C4-2B (cell line): ENCODE measurements at regions not wholly inside any gene's neighbourhood (a gene's known extent, or its start where the extent isn't known, plus 50 kb on each side); places are given as distances from the start of the nearest gene placed in this dataset.

Experiments
- H3K27ac ChIP-seq: fragments of 450-650 bp; 2 replicates; pipeline ENCODE4 v1.5.1; 2017
- CTCF ChIP-seq: fragments of 450-650 bp; conservative IDR thresholded peaks from 2 replicates; pipeline ENCODE4 v1.5.1; 2017; ENCODE audit warnings: mild to moderate bottlenecking
- ZFX ChIP-seq: fragments of 450-650 bp; IDR thresholded peaks from 2 replicates; pipeline ENCODE4 v1.6.1; 2017

GRCh38 chr14:106488291-106488690 lies 961.9 kb downstream of the TMEM121 start:
- TF ChIP-seq ZFX (no peak), CTCF (no peak)
- no peak overlapping the region for H3K27ac ChIP-seq

- TF ChIP-seq ZFX (no peak), CTCF (no peak)
- H3K27ac ChIP-seq: no peak overlapping the region
Measured at GRCh38 chr14:106489112-106489881, 962.9 kb downstream of the TMEM121 start.

- TF ChIP-seq CTCF (no peak), ZFX (no peak)
- H3K27ac ChIP-seq: no peak overlapping the region
Measured at GRCh38 chr14:106490442-106490841, 964.1 kb downstream of the TMEM121 start.

GRCh38 chr14:106491851-106492250 lies 965.5 kb downstream of the TMEM121 start:
- no peak overlapping the region for H3K27ac ChIP-seq

GRCh38 chr14:106493962-106494823 lies 967.8 kb downstream of the TMEM121 start:
- H3K27ac ChIP-seq: no peak overlapping the region
- TF ChIP-seq CTCF: no peak
- no peak for TF ChIP-seq ZFX

More at GRCh38 chr14:106491851-106492250, 965.5 kb downstream of the TMEM121 start:
- TF ChIP-seq ZFX: no peak
- peak; percentile 79 for TF ChIP-seq CTCF

GRCh38 chr14:106500571-106500970 lies 974.2 kb downstream of the TMEM121 start:
- no peak overlapping the region for H3K27ac ChIP-seq
- TF ChIP-seq CTCF (no peak), ZFX (no peak)

- H3K27ac ChIP-seq: no peak overlapping the region
- TF ChIP-seq CTCF (no peak), ZFX (no peak)
Measured at GRCh38 chr14:106501898-106502297, 975.5 kb downstream of the TMEM121 start.
